ENCODE measurements at regions not wholly inside any gene's neighbourhood (a gene's known extent, or its start where the extent isn't known, plus 50 kb on each side); places are given as distances from the start of the nearest gene placed in this dataset.

GRCh38 chr15:29471757-29472156 lies 202.1 kb upstream of the NSMCE3 start:
- Histone ChIP-seq H4K12ac (ENCODE audit: low read depth, low read length) (no peak overlapping the region), H3K9me3 (ENCODE audit: insufficient read depth, low read depth, low read length) (no peaks in the 10 kb centered on the region), H3K23ac (ENCODE audit: low read length) (no peak overlapping the region), H3K4me2 (ENCODE audit: low read length) (no peak overlapping the region), H2BK120ac (ENCODE audit: insufficient read depth, low read length, poor library complexity) (no peak overlapping the region), H3K4ac (ENCODE audit: low read depth, low read length) (no peak overlapping the region), H3K27ac (ENCODE audit: low read depth, low read length) (no peak overlapping the region), H4K91ac (ENCODE audit: low read depth, low read length) (no peak overlapping the region), H2BK12ac (ENCODE audit: low read length) (no peak overlapping the region), H3K9ac (ENCODE audit: low read length) (no peak overlapping the region), H3K4me3 (ENCODE audit: low read depth, low read length) (no peak overlapping the region), H2AK5ac (ENCODE audit: low read length) (no peak overlapping the region), H3K14ac (ENCODE audit: low read length) (no peak overlapping the region), H3K79me1 (ENCODE audit: low read length) (no peaks in the 10 kb centered on the region), H2BK5ac (ENCODE audit: low read depth, low read length, poor library complexity) (no peak overlapping the region), H3K36me3 (ENCODE audit: control insufficient read depth in 1 of 2, insufficient read depth in 2 of 2, low read length in 2 of 2) (no peaks in the 10 kb centered on the region), H3K4me1 (ENCODE audit: control insufficient read depth in 1 of 2, insufficient read depth in 2 of 2, low read length in 2 of 2) (no peaks in the 10 kb centered on the region), H2AFZ (ENCODE audit: insufficient read depth, low read length, poor library complexity) (no peak overlapping the region), H3K79me2 (ENCODE audit: control insufficient read depth, insufficient read depth, low read length, poor library complexity) (no peaks in the 10 kb centered on the region), H4K8ac (ENCODE audit: low read depth, low read length) (no peak overlapping the region), H3K27me3 (ENCODE audit: insufficient read depth, low read length) (no peaks in the 10 kb centered on the region), H3K18ac (ENCODE audit: low read length) (no peak overlapping the region)
- WGBS (ENCODE audit: extremely low coverage, insufficient coverage, insufficient read length) = no CpG with 5 or more reads among the region's 4 CpGs
- DNase-seq = no peak

GRCh38 chr15:29471306-29471705 lies 201.7 kb upstream of the NSMCE3 start:
- Histone ChIP-seq H4K91ac (ENCODE audit: low read depth, low read length) (no peak overlapping the region), H3K9ac (ENCODE audit: low read length) (no peak overlapping the region), H2BK5ac (ENCODE audit: low read depth, low read length, poor library complexity) (no peak overlapping the region), H3K4me1 (ENCODE audit: control insufficient read depth in 1 of 2, insufficient read depth in 2 of 2, low read length in 2 of 2) (no peaks in the 10 kb centered on the region), H3K79me2 (ENCODE audit: control insufficient read depth, insufficient read depth, low read length, poor library complexity) (no peaks in the 10 kb centered on the region), H3K79me1 (ENCODE audit: low read length) (no peaks in the 10 kb centered on the region), H3K4ac (ENCODE audit: low read depth, low read length) (no peak overlapping the region), H3K4me3 (ENCODE audit: low read depth, low read length) (no peak overlapping the region), H3K27me3 (ENCODE audit: insufficient read depth, low read length) (no peaks in the 10 kb centered on the region), H3K14ac (ENCODE audit: low read length) (no peak overlapping the region), H3K23ac (ENCODE audit: low read length) (no peak overlapping the region), H3K9me3 (ENCODE audit: insufficient read depth, low read depth, low read length) (no peaks in the 10 kb centered on the region), H4K12ac (ENCODE audit: low read depth, low read length) (no peak overlapping the region), H3K4me2 (ENCODE audit: low read length) (no peak overlapping the region), H4K8ac (ENCODE audit: low read depth, low read length) (no peak overlapping the region), H3K27ac (ENCODE audit: low read depth, low read length) (no peak overlapping the region), H2BK12ac (ENCODE audit: low read length) (no peak overlapping the region), H2AK5ac (ENCODE audit: low read length) (no peak overlapping the region), H2AFZ (ENCODE audit: insufficient read depth, low read length, poor library complexity) (no peak overlapping the region), H3K18ac (ENCODE audit: low read length) (no peak overlapping the region), H3K36me3 (ENCODE audit: control insufficient read depth in 1 of 2, insufficient read depth in 2 of 2, low read length in 2 of 2) (no peaks in the 10 kb centered on the region), H2BK120ac (ENCODE audit: insufficient read depth, low read length, poor library complexity) (no peak overlapping the region)
- no peak for DNase-seq
- WGBS (ENCODE audit: extremely low coverage, insufficient coverage, insufficient read length) = no CpG with 5 or more reads among the region's 13 CpGs

GRCh38 chr15:29470794-29471193 lies 201.2 kb upstream of the NSMCE3 start:
- Histone ChIP-seq H3K36me3 (ENCODE audit: control insufficient read depth in 1 of 2, insufficient read depth in 2 of 2, low read length in 2 of 2) (no peaks in the 10 kb centered on the region), H3K9me3 (ENCODE audit: insufficient read depth, low read depth, low read length) (no peaks in the 10 kb centered on the region), H3K4ac (ENCODE audit: low read depth, low read length) (no peak overlapping the region), H2BK12ac (ENCODE audit: low read length) (no peak overlapping the region), H4K91ac (ENCODE audit: low read depth, low read length) (no peak overlapping the region), H3K4me1 (ENCODE audit: control insufficient read depth in 1 of 2, insufficient read depth in 2 of 2, low read length in 2 of 2) (no peaks in the 10 kb centered on the region), H3K4me3 (ENCODE audit: low read depth, low read length) (no peak overlapping the region), H4K12ac (ENCODE audit: low read depth, low read length) (no peak overlapping the region), H3K9ac (ENCODE audit: low read length) (no peak overlapping the region), H4K8ac (ENCODE audit: low read depth, low read length) (no peak overlapping the region), H3K27me3 (ENCODE audit: insufficient read depth, low read length) (no peaks in the 10 kb centered on the region), H3K79me2 (ENCODE audit: control insufficient read depth, insufficient read depth, low read length, poor library complexity) (no peaks in the 10 kb centered on the region), H3K27ac (ENCODE audit: low read depth, low read length) (no peak overlapping the region), H2AFZ (ENCODE audit: insufficient read depth, low read length, poor library complexity) (no peak overlapping the region), H3K4me2 (ENCODE audit: low read length) (no peak overlapping the region), H3K79me1 (ENCODE audit: low read length) (no peaks in the 10 kb centered on the region), H2AK5ac (ENCODE audit: low read length) (no peak overlapping the region), H3K18ac (ENCODE audit: low read length) (no peak overlapping the region), H3K23ac (ENCODE audit: low read length) (no peak overlapping the region), H3K14ac (ENCODE audit: low read length) (no peak overlapping the region), H2BK5ac (ENCODE audit: low read depth, low read length, poor library complexity) (no peak overlapping the region), H2BK120ac (ENCODE audit: insufficient read depth, low read length, poor library complexity) (no peak overlapping the region)
- no peak for DNase-seq
- no CpG with 5 or more reads among the region's 3 CpGs for WGBS (ENCODE audit: extremely low coverage, insufficient coverage, insufficient read length)

- no peaks in the 10 kb centered on the region for H3K4me1 ChIP-seq (ENCODE audit: control insufficient read depth in 1 of 2, insufficient read depth in 2 of 2, low read length in 2 of 2)
- no peaks in the 10 kb centered on the region for H3K79me1 ChIP-seq (ENCODE audit: low read length)
- H3K4me2 ChIP-seq (ENCODE audit: low read length) = no peak overlapping the region
- no peaks in the 10 kb centered on the region for H3K27me3 ChIP-seq (ENCODE audit: insufficient read depth, low read length)
- no peak overlapping the region for H2BK5ac ChIP-seq (ENCODE audit: low read depth, low read length, poor library complexity)
- no peak overlapping the region for H3K18ac ChIP-seq (ENCODE audit: low read length)
- H3K9me3 ChIP-seq (ENCODE audit: insufficient read depth, low read depth, low read length) = no peaks in the 10 kb centered on the region
- no peak overlapping the region for H2AFZ ChIP-seq (ENCODE audit: insufficient read depth, low read length, poor library complexity)
- H3K27ac ChIP-seq (ENCODE audit: low read depth, low read length) = no peak overlapping the region
- no peaks in the 10 kb centered on the region for H3K36me3 ChIP-seq (ENCODE audit: control insufficient read depth in 1 of 2, insufficient read depth in 2 of 2, low read length in 2 of 2)
- no peak overlapping the region for H4K91ac ChIP-seq (ENCODE audit: low read depth, low read length)
- H2BK120ac ChIP-seq (ENCODE audit: insufficient read depth, low read length, poor library complexity) = no peak overlapping the region
- no peak for DNase-seq
- H4K8ac ChIP-seq (ENCODE audit: low read depth, low read length) = no peak overlapping the region
- H3K79me2 ChIP-seq (ENCODE audit: control insufficient read depth, insufficient read depth, low read length, poor library complexity) = no peaks in the 10 kb centered on the region
- WGBS (ENCODE audit: extremely low coverage, insufficient coverage, insufficient read length) = no CpG with 5 or more reads among the region's 14 CpGs
- H3K9ac ChIP-seq (ENCODE audit: low read length) = no peak overlapping the region
- no peak overlapping the region for H3K23ac ChIP-seq (ENCODE audit: low read length)
- H4K12ac ChIP-seq (ENCODE audit: low read depth, low read length) = no peak overlapping the region
- no peak overlapping the region for H2BK12ac ChIP-seq (ENCODE audit: low read length)
- H3K4me3 ChIP-seq (ENCODE audit: low read depth, low read length) = no peak overlapping the region
- no peak overlapping the region for H2AK5ac ChIP-seq (ENCODE audit: low read length)
- H3K4ac ChIP-seq (ENCODE audit: low read depth, low read length) = no peak overlapping the region
- no peak overlapping the region for H3K14ac ChIP-seq (ENCODE audit: low read length)
Observed at GRCh38 chr15:29470311-29470710, 200.7 kb upstream of the NSMCE3 start.
